Endothelial cell of umbilical vein (primary cell): ENCODE measurements at regions not wholly inside any gene's neighbourhood (a gene's known extent, or its start where the extent isn't known, plus 50 kb on each side); places are given as distances from the start of the nearest gene placed in this dataset.

Experiments
- BruUV-seq: library from RNA; stranded (reverse); fragments of 400-500 nt; replicated peaks from 2 replicates; lab custom pipeline; 2021; lab: Mats Ljungman, UMichigan
- CTCF ChIA-PET: fragments of 300-600, 350-600 bp; sonication (Branson Sonifier 250); formaldehyde crosslinking; loops from one replicate; lab custom pipeline; 2021; ENCODE audit warnings: antibody characterized with exemption, inconsistent platforms; lab: Charles Lee
- POLR2A ChIA-PET: fragments of 300-600, 350-600 bp; sonication (Branson Sonifier 250); formaldehyde crosslinking; loops from one replicate; lab custom pipeline; 2021; ENCODE audit warnings: antibody characterized with exemption, inconsistent platforms; lab: Charles Lee
- DNase-seq: peaks from one replicate; pipeline ENCODE4 v3.0.0-alpha.2; 2011; ENCODE audit warnings: low read depth, low spot score
- FAIRE-seq: peaks from 2 replicates; lab custom pipeline; 2011; peaks lifted over from hg19 to GRCh38; lab: Jason Lieb, UNC
- H2AFZ ChIP-seq: 2 replicates; pipeline ENCODE4 v1.6.0; 2012; ENCODE audit warnings: low read depth, low read length, control low read depth, inconsistent platforms
- H3K27ac ChIP-seq: 2 replicates; pipeline ENCODE4 v1.5.1; 2011; ENCODE audit warnings: low read depth, mild to moderate bottlenecking, control low read depth, low read length, moderate library complexity; ENCODE audit not compliant: insufficient read depth
- H3K27me3 ChIP-seq, 2 experiments: 2 replicates each; pipeline versions ENCODE4 v1.6.0 to v1.6.1; 2011; ENCODE audit warnings: low read length in 2 of 2, mixed read lengths in 1 of 2; ENCODE audit not compliant: control insufficient read depth in 2 of 2, insufficient read depth in 2 of 2
- H3K36me3 ChIP-seq, 2 experiments: 2 replicates in 1 of 2; 3 replicates in 1 of 2; pipeline ENCODE4 v1.5.1; 2011; ENCODE audit warnings: low read length in 2 of 2, mild to moderate bottlenecking in 1 of 2, moderate library complexity in 1 of 2; ENCODE audit not compliant: control insufficient read depth in 2 of 2, insufficient read depth in 2 of 2; ENCODE audit errors: extremely low read depth in 1 of 2
- H3K4me1 ChIP-seq: 3 replicates; pipeline ENCODE4 v1.5.1; 2011; ENCODE audit warnings: mild to moderate bottlenecking, low read length; ENCODE audit not compliant: control insufficient read depth, insufficient read depth; ENCODE audit errors: extremely low read depth
- H3K4me2 ChIP-seq: 2 replicates; pipeline ENCODE4 v1.6.1; 2011; ENCODE audit warnings: low read length, control low read depth, mixed read lengths; ENCODE audit not compliant: insufficient read depth
- H3K4me3 ChIP-seq, 3 experiments: fragments of 200-600 bp in 1 of 3; sonication (generic), shearing (Covaris generic) in 1 of 3; replicated peaks in 1 of 3; 2 replicates each; pipeline ENCODE4 v1.5.1; 2011 to 2016; ENCODE audit warnings: control low read depth in 3 of 3, low read length in 3 of 3, mild to moderate bottlenecking in 2 of 3, inconsistent platforms in 1 of 3, low read depth in 1 of 3, moderate library complexity in 1 of 3; ENCODE audit not compliant: insufficient read depth in 1 of 3
- H3K79me2 ChIP-seq: 2 replicates; pipeline ENCODE4 v1.6.0; 2012; ENCODE audit warnings: low read length, inconsistent platforms; ENCODE audit not compliant: control insufficient read depth, insufficient read depth
- H3K9ac ChIP-seq: replicated peaks from 2 replicates; pipeline ENCODE3; 2011; ENCODE audit warnings: low read length, control low read depth; ENCODE audit not compliant: insufficient read depth; ENCODE audit errors: extremely low read depth
- H3K9me1 ChIP-seq: replicated peaks from 3 replicates; pipeline ENCODE4 v1.6.0; 2011; ENCODE audit warnings: mild to moderate bottlenecking, low read length; ENCODE audit not compliant: control insufficient read depth, insufficient read depth; ENCODE audit errors: extremely low read depth
- H3K9me3 ChIP-seq: replicated peaks from 2 replicates; pipeline ENCODE4 v1.5.1; 2012; ENCODE audit warnings: low read length, inconsistent platforms; ENCODE audit not compliant: control insufficient read depth, insufficient read depth
- H4K20me1 ChIP-seq: replicated peaks from 2 replicates; pipeline ENCODE3; 2011; ENCODE audit warnings: mild to moderate bottlenecking, low read length; ENCODE audit not compliant: control insufficient read depth, insufficient read depth; ENCODE audit errors: extremely low read depth
- CTCF ChIP-seq, 2 donors: IDR thresholded peaks; 1 replicate in 1 of 2; 2 replicates in 1 of 2; pipeline ENCODE4 v1.5.1; 2011; ENCODE audit warnings: low read length in 2 of 2, mild to moderate bottlenecking in 2 of 2, moderate library complexity in 2 of 2, control low read depth in 1 of 2, inconsistent platforms in 1 of 2, low read depth in 1 of 2; ENCODE audit not compliant: insufficient read depth in 1 of 2; ENCODE audit errors: extremely low read depth in 1 of 2
- EZH2 ChIP-seq: IDR thresholded peaks from 2 replicates; pipeline ENCODE4 v1.6.1; 2012; ENCODE audit warnings: borderline replicate concordance, low read depth, mild to moderate bottlenecking, moderate library complexity, low read length, inconsistent platforms; ENCODE audit not compliant: severe bottlenecking
- FOS ChIP-seq: IDR thresholded peaks from 2 replicates; pipeline ENCODE4 v1.6.1; 2011; ENCODE audit warnings: mild to moderate bottlenecking, low read length, moderate library complexity, borderline replicate concordance; ENCODE audit not compliant: insufficient read depth
- GATA2 ChIP-seq: IDR thresholded peaks from 2 replicates; pipeline ENCODE4 v1.7.0; 2011; ENCODE audit warnings: low read depth, mild to moderate bottlenecking, moderate library complexity, mixed read lengths, low read length; ENCODE audit not compliant: insufficient read length, insufficient read depth
- JUN ChIP-seq: IDR thresholded peaks from 2 replicates; pipeline ENCODE4 v1.6.1; 2011; ENCODE audit warnings: borderline replicate concordance, low read depth; ENCODE audit not compliant: insufficient read length, insufficient read depth
- MAX ChIP-seq: IDR thresholded peaks from 2 replicates; pipeline ENCODE4 v1.6.1; 2011; ENCODE audit not compliant: insufficient read depth, insufficient read length
- MYC ChIP-seq: IDR thresholded peaks from one replicate; pipeline ENCODE4 v1.6.1; 2011; ENCODE audit warnings: mild to moderate bottlenecking, low read depth, low read length
- POLR2A ChIP-seq: IDR thresholded peaks from 2 replicates; pipeline ENCODE4 v1.6.1; 2012; ENCODE audit warnings: low read depth, mild to moderate bottlenecking, control low read depth, low read length
- POLR2AphosphoS5 ChIP-seq: IDR thresholded peaks from 2 replicates; pipeline ENCODE4 v1.6.1; 2012; ENCODE audit warnings: low read depth, mild to moderate bottlenecking, control low read depth, low read length, moderate library complexity; ENCODE audit not compliant: insufficient read depth
- dilution Hi-C: fragments of 300-500 bp; cut with MboI; formaldehyde crosslinking; loops from one replicate; pipeline ENCODE4 v1.15.0; 2019; ENCODE audit warnings: low sequenced_read_pairs; ENCODE audit not compliant: extremely low pct_ligation_motif_present
- intact Hi-C: fragments of 100-400 bp; cut with micrococcal nuclease; formaldehyde crosslinking; loops from one replicate; pipeline ENCODE4 v1.10.0; 2022

GRCh38 chr18:68564961-68565360 lies 149.9 kb downstream of the TMX3 start:
- dilution Hi-C loops (no loop called here), intact Hi-C loops (no loop called here)
- ChIA-PET CTCF (no interaction called here), POLR2A (no interaction called here)
- H3K9ac ChIP-seq, result no peak overlapping the region
- no peak overlapping the region for H2AFZ ChIP-seq
- TF ChIP-seq POLR2A, result no peak
- no peak for TF ChIP-seq MYC
- no peak for TF ChIP-seq FOS
- TF ChIP-seq JUN, result no peak
- no peak for TF ChIP-seq GATA2
- TF ChIP-seq POLR2AphosphoS5, result no peak
- H4K20me1 ChIP-seq, result no peaks in the 10 kb centered on the region
- H3K79me2 ChIP-seq, result no peaks in the 10 kb centered on the region
- H3K27me3 ChIP-seq, result no peaks in the 10 kb centered on the region
- FAIRE-seq (no peak), DNase-seq (no peak)
- H3K9me3 ChIP-seq, result no peaks in the 10 kb centered on the region
- H3K9me1 ChIP-seq, result no peaks in the 10 kb centered on the region
- no peaks in the 10 kb centered on the region for H3K4me1 ChIP-seq
- no peaks in the 10 kb centered on the region for H3K36me3 ChIP-seq
- H3K4me3 ChIP-seq, result no peak overlapping the region
- BruUV-seq, result no TSS peak
- no peak overlapping the region for H3K27ac ChIP-seq
- no peak overlapping the region for H3K4me2 ChIP-seq

DNA sequence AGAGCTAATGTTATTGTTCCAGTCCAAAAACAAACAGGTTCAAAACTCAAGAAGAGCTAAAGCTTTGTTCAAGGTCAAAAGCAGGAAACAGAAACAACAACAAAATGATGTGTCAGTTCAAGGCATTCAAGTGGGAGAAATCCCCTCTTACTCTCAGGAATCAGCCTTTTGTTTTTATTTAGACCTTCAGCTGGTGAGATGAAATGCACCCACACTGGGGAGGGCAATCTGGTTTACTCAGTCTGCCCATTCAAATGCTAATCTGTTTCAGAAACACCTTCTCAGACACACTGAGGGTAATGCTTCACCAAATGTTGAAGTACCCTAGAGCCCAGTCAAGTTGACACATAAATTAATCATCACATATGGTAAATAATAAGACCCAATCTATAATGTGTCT lies 150.6 kb downstream of the TMX3 start:
- no peak overlapping the region for H3K9ac ChIP-seq
- no peaks in the 10 kb centered on the region for H3K4me1 ChIP-seq
- H3K9me1 ChIP-seq, result no peaks in the 10 kb centered on the region
- no peak for FAIRE-seq
- no peaks in the 10 kb centered on the region for H3K9me3 ChIP-seq
- no peaks in the 10 kb centered on the region for H3K79me2 ChIP-seq
- no peaks in the 10 kb centered on the region for H3K27me3 ChIP-seq
- H3K4me3 ChIP-seq, result no peak overlapping the region
- CTCF ChIA-PET, result no interaction called here
- H2AFZ ChIP-seq, result no peak overlapping the region
- intact Hi-C loops (no loop called here), dilution Hi-C loops (no loop called here)
- DNase-seq, result no peak
- no TSS peak for BruUV-seq
- H3K36me3 ChIP-seq, result no peaks in the 10 kb centered on the region
- no peak overlapping the region for H3K4me2 ChIP-seq
- no peaks in the 10 kb centered on the region for H4K20me1 ChIP-seq
- H3K27ac ChIP-seq, result no peak overlapping the region
- POLR2A ChIA-PET, result no interaction called here
- TF ChIP-seq POLR2AphosphoS5, result no peak
- no peak for TF ChIP-seq CTCF (IDR thresholded peaks at IDR 0.05; ENCODE audit: extremely low read depth in 1 of 2, insufficient read depth in 1 of 2, low read depth in 1 of 2, low read length in 2 of 2)
- TF ChIP-seq MYC, result no peak
- TF ChIP-seq EZH2, result no peak
- TF ChIP-seq POLR2A, result no peak
- no peak for TF ChIP-seq MAX
- TF ChIP-seq GATA2, result no peak
- TF ChIP-seq JUN, result no peak
- TF ChIP-seq FOS, result no peak
